ENCODE measurements at regions not wholly inside any gene's neighbourhood (a gene's known extent, or its start where the extent isn't known, plus 50 kb on each side); places are given as distances from the start of the nearest gene placed in this dataset.

GRCh38 chr12:124415064-124415463 lies 120.2 kb downstream of the RFLNA start:
- no peak for DNase-seq (ENCODE audit: low read depth, low spot score)

GRCh38 chr12:124413915-124414314 lies 119.0 kb downstream of the RFLNA start:
- DNase-seq (ENCODE audit: low read depth, low spot score): no peak

- DNase-seq (ENCODE audit: low read depth, low spot score): peak; percentile 77
Observed at GRCh38 chr12:124413401-124413800, 118.5 kb downstream of the RFLNA start.

- DNase-seq (ENCODE audit: low read depth, low spot score): no peak
Observed at GRCh38 chr12:124412646-124413015, 117.7 kb downstream of the RFLNA start.

GRCh38 chr12:124411953-124412645 lies 117.2 kb downstream of the RFLNA start:
- no peak for DNase-seq (ENCODE audit: low read depth, low spot score)

- DNase-seq (ENCODE audit: low read depth, low spot score): peak; percentile 92
Observed at GRCh38 chr12:124411281-124411878, 116.5 kb downstream of the RFLNA start.

- peak; percentile 50 for DNase-seq (ENCODE audit: low read depth, low spot score)
Observed at GRCh38 chr12:124410354-124411175, 115.7 kb downstream of the RFLNA start.

GRCh38 chr12:124408822-124409517 lies 114.1 kb downstream of the RFLNA start:
- no peak for DNase-seq (ENCODE audit: low read depth, low spot score)

- DNase-seq (ENCODE audit: low read depth, low spot score): no peak
Observed at GRCh38 chr12:124407074-124407473, 112.2 kb downstream of the RFLNA start.

- DNase-seq (ENCODE audit: low read depth, low spot score): no peak
Observed at GRCh38 chr12:124406043-124406442, 111.2 kb downstream of the RFLNA start.

GRCh38 chr12:124405592-124405991 lies 110.7 kb downstream of the RFLNA start:
- DNase-seq (ENCODE audit: low read depth, low spot score): no peak

- DNase-seq (ENCODE audit: low read depth, low spot score): no peak
Observed at GRCh38 chr12:124405151-124405550, 110.3 kb downstream of the RFLNA start.

GRCh38 chr12:124404162-124404784 lies 109.4 kb downstream of the RFLNA start:
- no peak for DNase-seq (ENCODE audit: low read depth, low spot score)

- no peak for DNase-seq (ENCODE audit: low read depth, low spot score)
Observed at GRCh38 chr12:124403273-124403672, 108.4 kb downstream of the RFLNA start.

- no peak for DNase-seq (ENCODE audit: low read depth, low spot score)
Observed at GRCh38 chr12:124402248-124403066, 107.6 kb downstream of the RFLNA start.

- no peak for DNase-seq (ENCODE audit: low read depth, low spot score)
Observed at GRCh38 chr12:124401704-124402221, 106.9 kb downstream of the RFLNA start.

- DNase-seq (ENCODE audit: low read depth, low spot score): no peak
Observed at GRCh38 chr12:124400124-124400523, 105.2 kb downstream of the RFLNA start.

- DNase-seq (ENCODE audit: low read depth, low spot score): no peak
Observed at GRCh38 chr12:124399622-124400021, 104.7 kb downstream of the RFLNA start.

GRCh38 chr12:124398578-124399227 lies 103.8 kb downstream of the RFLNA start:
- no peak for DNase-seq (ENCODE audit: low read depth, low spot score)

All from astrocyte of the hippocampus (primary cell).